ENCODE measurements at regions not wholly inside any gene's neighbourhood (a gene's known extent, or its start where the extent isn't known, plus 50 kb on each side); places are given as distances from the start of the nearest gene placed in this dataset.

- TF ChIP-seq CTCF (IDR thresholded peaks at IDR 0.05) (no peak), POLR2A (IDR thresholded peaks at IDR 0.05) (no peak)
These were observed 294.3 kb upstream of the SOX4 start for GRCh38 chr6:21299216-21299615.
